GM23248 (cell line): ENCODE measurements at regions not wholly inside any gene's neighbourhood (a gene's known extent, or its start where the extent isn't known, plus 50 kb on each side); places are given as distances from the start of the nearest gene placed in this dataset.

Experiments
- EZH2 ChIP-seq: fragments of 200-600 bp; sonication (generic); IDR thresholded peaks from 2 replicates; pipeline ENCODE4 v1.6.1; 2018; ENCODE audit warnings: antibody characterized with exemption, mild to moderate bottlenecking; ENCODE audit not compliant: insufficient read depth, poor library complexity, severe bottlenecking
- EZH2phosphoT487 ChIP-seq: fragments of 200-600 bp; sonication (generic); IDR thresholded peaks from 2 replicates; pipeline ENCODE4 v1.6.1; 2018; ENCODE audit warnings: antibody characterized with exemption, moderate library complexity, mild to moderate bottlenecking, low read depth; ENCODE audit not compliant: insufficient read depth

DNA sequence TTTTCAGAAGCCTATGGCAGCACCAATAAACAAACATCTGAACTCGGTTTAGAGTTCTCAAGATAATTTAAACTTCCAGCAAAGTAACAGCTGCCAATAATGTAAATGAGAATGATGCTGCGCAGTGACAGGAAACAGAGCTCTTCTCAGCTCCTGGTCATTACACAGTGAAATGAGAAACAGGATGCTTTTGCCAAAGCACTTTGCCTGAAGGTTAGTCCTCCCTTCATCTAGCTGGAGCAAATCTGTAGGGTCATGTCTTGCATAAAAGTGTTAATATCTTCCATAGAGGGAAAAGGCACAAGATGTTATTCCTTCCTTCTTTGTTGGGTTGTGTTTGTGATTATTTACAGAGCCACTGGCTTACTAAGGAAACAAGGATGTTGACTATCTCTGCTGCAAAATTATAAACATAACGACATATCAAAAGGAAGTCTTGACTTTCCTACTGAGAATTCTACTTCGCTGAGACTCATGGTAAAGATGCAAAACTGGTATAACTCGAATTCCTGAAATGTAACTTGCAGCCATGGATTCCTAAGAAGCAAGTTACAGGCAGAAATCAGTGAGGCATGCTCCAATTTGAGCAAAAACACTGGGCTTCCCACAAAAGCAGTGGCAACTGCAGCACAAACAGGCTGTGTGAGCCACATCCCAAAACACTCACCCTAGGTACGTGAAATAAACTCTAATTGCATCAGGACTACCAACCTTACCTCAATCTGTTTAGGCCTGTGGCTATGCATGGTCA, 102.5 kb upstream of the BEND6 start:
- TF ChIP-seq EZH2phosphoT487 (no peak), EZH2 (no peak)
